H9 (cell line): ENCODE measurements at regions not wholly inside any gene's neighbourhood (a gene's known extent, or its start where the extent isn't known, plus 50 kb on each side); places are given as distances from the start of the nearest gene placed in this dataset.

Source experiments
- DNase-seq: peaks from one replicate; pipeline ENCODE4 v3.0.0-alpha.2; 2017
- H2AFZ ChIP-seq: one replicate; pipeline ENCODE4 v1.6.1; 2013; ENCODE audit warnings: mild to moderate bottlenecking, low read length, control low read depth, moderate library complexity
- H2AK5ac ChIP-seq: 2 replicates; pipeline ENCODE4 v1.6.1; 2013; ENCODE audit warnings: low read length, control low read depth, mixed read lengths; ENCODE audit not compliant: insufficient read length
- H2BK120ac ChIP-seq: one replicate; pipeline ENCODE4 v1.6.1; 2013; ENCODE audit warnings: low read depth, mild to moderate bottlenecking, low read length, control low read depth, inconsistent platforms; ENCODE audit not compliant: poor library complexity, severe bottlenecking
- H2BK12ac ChIP-seq: 2 replicates; pipeline ENCODE4 v1.6.1; 2013; ENCODE audit warnings: low read length, control low read depth, mixed read lengths, low read depth; ENCODE audit not compliant: insufficient read length
- H2BK15ac ChIP-seq: 2 replicates; pipeline ENCODE4 v1.6.1; 2013; ENCODE audit warnings: low read depth, low read length, control low read depth
- H2BK20ac ChIP-seq: one replicate; pipeline ENCODE4 v1.6.1; 2013; ENCODE audit warnings: low read depth, mild to moderate bottlenecking, low read length, control low read depth, inconsistent platforms; ENCODE audit not compliant: poor library complexity, severe bottlenecking
- H2BK5ac ChIP-seq: 2 replicates; pipeline ENCODE4 v1.6.1; 2013; ENCODE audit warnings: low read length, control low read depth, mixed read lengths; ENCODE audit not compliant: insufficient read length
- H3K14ac ChIP-seq: 2 replicates; pipeline ENCODE4 v1.6.1; 2013; ENCODE audit warnings: low read length, control low read depth; ENCODE audit not compliant: insufficient read depth
- H3K18ac ChIP-seq: 2 replicates; pipeline ENCODE4 v1.6.1; 2013; ENCODE audit warnings: low read depth, mild to moderate bottlenecking, mixed read lengths, low read length, control low read depth; ENCODE audit not compliant: insufficient read length
- H3K23ac ChIP-seq: 2 replicates; pipeline ENCODE4 v1.6.1; 2013; ENCODE audit warnings: low read length, control low read depth, mixed read lengths, low read depth; ENCODE audit not compliant: insufficient read length
- H3K23me2 ChIP-seq: 2 replicates; pipeline ENCODE4 v1.6.1; 2013; ENCODE audit warnings: low read depth, mild to moderate bottlenecking, mixed read lengths, low read length, control low read depth; ENCODE audit not compliant: insufficient read length, poor library complexity, severe bottlenecking
- H3K27ac ChIP-seq: 2 replicates; pipeline ENCODE4 v1.5.1; 2013; ENCODE audit warnings: low read length, control low read depth, mixed read lengths, low read depth; ENCODE audit not compliant: insufficient read length
- H3K27me3 ChIP-seq: 2 replicates; pipeline ENCODE4 v1.6.1; 2013; ENCODE audit warnings: low read length, control low read depth, inconsistent platforms; ENCODE audit not compliant: insufficient read depth
- H3K4ac ChIP-seq: 2 replicates; pipeline ENCODE4 v1.6.1; 2013; ENCODE audit warnings: low read depth, mild to moderate bottlenecking, control low read depth, inconsistent platforms, low read length, moderate library complexity
- H3K4me1 ChIP-seq: 2 replicates; pipeline ENCODE4 v1.6.1; 2013; ENCODE audit warnings: low read length, control low read depth, inconsistent platforms; ENCODE audit not compliant: insufficient read depth
- H3K4me2 ChIP-seq: 2 replicates; pipeline ENCODE4 v1.6.1; 2013; ENCODE audit warnings: low read length, control low read depth, mixed read lengths; ENCODE audit not compliant: insufficient read length, insufficient read depth
- H3K56ac ChIP-seq: 2 replicates; pipeline ENCODE4 v1.6.1; 2013; ENCODE audit warnings: low read depth, mild to moderate bottlenecking, mixed read lengths, low read length, control low read depth; ENCODE audit not compliant: insufficient read length
- H3K79me1 ChIP-seq: 2 replicates; pipeline ENCODE4 v1.6.1; 2013; ENCODE audit warnings: low read depth, mild to moderate bottlenecking, moderate library complexity, low read length, control low read depth, inconsistent platforms; ENCODE audit not compliant: insufficient read depth, poor library complexity, severe bottlenecking
- H3K79me2 ChIP-seq: 2 replicates; pipeline ENCODE4 v1.6.1; 2013; ENCODE audit warnings: low read length, control low read depth, inconsistent platforms; ENCODE audit not compliant: insufficient read depth
- H3K9ac ChIP-seq: 2 replicates; pipeline ENCODE4 v1.6.1; 2013; ENCODE audit warnings: low read length, control low read depth, mixed read lengths; ENCODE audit not compliant: insufficient read length; ENCODE audit errors: extremely low read depth
- H3K9me3 ChIP-seq: one replicate; pipeline ENCODE4 v1.6.1; 2013; ENCODE audit warnings: low read depth, low read length, inconsistent platforms; ENCODE audit not compliant: control insufficient read depth
- H3T11ph ChIP-seq: one replicate; pipeline ENCODE4 v1.6.1; 2013; ENCODE audit warnings: mild to moderate bottlenecking, low read length, control low read depth, inconsistent platforms
- H4K20me1 ChIP-seq: one replicate; pipeline ENCODE4 v1.6.1; 2013; ENCODE audit not compliant: control insufficient read depth, insufficient read length, insufficient read depth
- H4K5ac ChIP-seq: 2 replicates; pipeline ENCODE4 v1.6.1; 2013; ENCODE audit warnings: low read depth, mild to moderate bottlenecking, mixed read lengths, low read length, control low read depth; ENCODE audit not compliant: insufficient read length
- H4K8ac ChIP-seq: replicated peaks from 2 replicates; pipeline ENCODE4 v1.6.1; 2013; ENCODE audit warnings: low read length, control low read depth, mixed read lengths, low read depth; ENCODE audit not compliant: insufficient read length
- H4K91ac ChIP-seq: 2 replicates; pipeline ENCODE4 v1.6.1; 2013; ENCODE audit warnings: low read depth, mild to moderate bottlenecking, moderate library complexity, mixed read lengths, low read length, control low read depth; ENCODE audit not compliant: insufficient read length
- H3K27ac Mint-ChIP-seq, 3 experiments: 2 replicates in 2 of 3; 3 replicates in 1 of 3; pipeline ENCODE4 v1.8.0; 2020 to 2021; ENCODE audit warnings: mixed read lengths in 3 of 3, mild to moderate bottlenecking in 1 of 3, moderate library complexity in 1 of 3
- H3K27me3 Mint-ChIP-seq: 2 replicates; pipeline ENCODE4 v1.8.0; 2021; ENCODE audit warnings: low read depth, mild to moderate bottlenecking, moderate library complexity, mixed read lengths
- H3K36me3 Mint-ChIP-seq, 3 experiments: 2 replicates in 2 of 3; 3 replicates in 1 of 3; pipeline ENCODE4 v1.8.0; 2020 to 2021; ENCODE audit warnings: low read depth in 3 of 3, mixed read lengths in 3 of 3; ENCODE audit not compliant: insufficient read depth in 1 of 3
- H3K4me1 Mint-ChIP-seq, 2 experiments: 2 replicates each; pipeline ENCODE4 v1.8.0; 2020; ENCODE audit warnings: mixed read lengths in 2 of 2
- H3K4me3 Mint-ChIP-seq, 2 experiments: 2 replicates in 1 of 2; 3 replicates in 1 of 2; pipeline ENCODE4 v1.8.0; 2020 to 2021; ENCODE audit warnings: mild to moderate bottlenecking in 2 of 2, mixed read lengths in 2 of 2, moderate library complexity in 1 of 2
- H3K9me3 Mint-ChIP-seq, 2 experiments: 2 replicates in 1 of 2; 3 replicates in 1 of 2; pipeline ENCODE4 v1.8.0; 2020; ENCODE audit warnings: mild to moderate bottlenecking in 2 of 2, mixed read lengths in 2 of 2, moderate library complexity in 1 of 2
- CTCF ChIP-seq: fragments of 200-600 bp; sonication (generic); conservative IDR thresholded peaks from 3 replicates; pipeline ENCODE4 v1.8.0; 2021; ENCODE audit warnings: antibody characterized with exemption, mild to moderate bottlenecking
- WGBS: extraction: QIAGEN DNeasy Blood & Tissue Kit; methylation state at CpG from one replicate; pipeline ENCODE4 v1.1.7; 2013; ENCODE audit warnings: missing lambda C conversion rate, low lambda C conversion rate, mixed read lengths; ENCODE audit not compliant: insufficient read length; ENCODE audit errors: extremely low coverage; 5-methylcytosine and 5-hydroxymethylcytosine counted together

- no peaks in the 10 kb centered on the region for H3K79me2 ChIP-seq
- no peak overlapping the region for H2BK12ac ChIP-seq
- no peak overlapping the region for H3K27ac ChIP-seq
- no peaks in the 10 kb centered on the region for H4K20me1 ChIP-seq
- no peak for TF ChIP-seq CTCF
- H3K9ac ChIP-seq: no peak overlapping the region
- no peak overlapping the region for H4K8ac ChIP-seq
- H3K36me3 Mint-ChIP-seq: no peaks in the 10 kb centered on the region; a peak in 2 of 7 replicates
- H3K27me3 ChIP-seq: no peaks in the 10 kb centered on the region
- H3K23me2 ChIP-seq: no peaks in the 10 kb centered on the region
- peaks cover 8 to 13% of the 10 kb centered on the region in 2 experiments for H3K4me1 Mint-ChIP-seq
- no peak overlapping the region for H2AK5ac ChIP-seq
- H2BK120ac ChIP-seq: no peak overlapping the region
- H4K91ac ChIP-seq: no peak overlapping the region
- WGBS: no CpG with 5 or more reads among the region's 2 CpGs
- H3T11ph ChIP-seq: no peak overlapping the region
- no peak overlapping the region for H2BK5ac ChIP-seq
- no peak overlapping the region for H3K4me3 Mint-ChIP-seq
- no peak overlapping the region for H3K56ac ChIP-seq
- no peak overlapping the region for H2BK20ac ChIP-seq
- no peak overlapping the region for H4K5ac ChIP-seq
- no peak overlapping the region for H3K18ac ChIP-seq
- H2BK15ac ChIP-seq: no peak overlapping the region
- H3K27me3 Mint-ChIP-seq: no peaks in the 10 kb centered on the region
- H3K23ac ChIP-seq: no peak overlapping the region
- no peaks in the 10 kb centered on the region for H3K4me1 ChIP-seq
- no peaks in the 10 kb centered on the region for H3K9me3 ChIP-seq
- no peak overlapping the region for H3K14ac ChIP-seq
- no peak overlapping the region for H2AFZ ChIP-seq
- H3K27ac Mint-ChIP-seq: no peak overlapping the region
- H3K4ac ChIP-seq: no peak overlapping the region
- no peak overlapping the region for H3K4me2 ChIP-seq
- peaks cover 0 to 9% of the 10 kb centered on the region in 2 experiments; a peak in 2 of 5 replicates for H3K9me3 Mint-ChIP-seq
- no peak for DNase-seq
- H3K79me1 ChIP-seq: no peaks in the 10 kb centered on the region
Measured at GRCh38 chr13:40468227-40468838, 198.1 kb downstream of the FOXO1 start.
